Astrocyte of the cerebellum (primary cell): ENCODE measurements at regions not wholly inside any gene's neighbourhood (a gene's known extent, or its start where the extent isn't known, plus 50 kb on each side); places are given as distances from the start of the nearest gene placed in this dataset.

Experiments used
- DNase-seq: peaks from one replicate; pipeline ENCODE4 v3.0.0-alpha.2; 2011; ENCODE audit warnings: low read depth
- H3K4me3 ChIP-seq: 2 replicates; pipeline ENCODE4 v1.5.1; 2011; ENCODE audit warnings: mild to moderate bottlenecking, low read depth, low read length, moderate library complexity
- in situ Hi-C: cut with HindIII; loops from 2 replicates; pipeline ENCODE4 v1.10.0; 2017; ENCODE audit warnings: low sequenced_read_pairs
- TF ChIP-seq, protein P1 (sequence below): IDR thresholded peaks from 2 replicates; pipeline ENCODE4 v1.5.1; 2012; ENCODE audit warnings: low read length, low read depth, moderate library complexity, mild to moderate bottlenecking; ENCODE audit errors: missing control alignments

- H3K4me3 ChIP-seq = no peak overlapping the region
- TF ChIP-seq, protein P1, sequence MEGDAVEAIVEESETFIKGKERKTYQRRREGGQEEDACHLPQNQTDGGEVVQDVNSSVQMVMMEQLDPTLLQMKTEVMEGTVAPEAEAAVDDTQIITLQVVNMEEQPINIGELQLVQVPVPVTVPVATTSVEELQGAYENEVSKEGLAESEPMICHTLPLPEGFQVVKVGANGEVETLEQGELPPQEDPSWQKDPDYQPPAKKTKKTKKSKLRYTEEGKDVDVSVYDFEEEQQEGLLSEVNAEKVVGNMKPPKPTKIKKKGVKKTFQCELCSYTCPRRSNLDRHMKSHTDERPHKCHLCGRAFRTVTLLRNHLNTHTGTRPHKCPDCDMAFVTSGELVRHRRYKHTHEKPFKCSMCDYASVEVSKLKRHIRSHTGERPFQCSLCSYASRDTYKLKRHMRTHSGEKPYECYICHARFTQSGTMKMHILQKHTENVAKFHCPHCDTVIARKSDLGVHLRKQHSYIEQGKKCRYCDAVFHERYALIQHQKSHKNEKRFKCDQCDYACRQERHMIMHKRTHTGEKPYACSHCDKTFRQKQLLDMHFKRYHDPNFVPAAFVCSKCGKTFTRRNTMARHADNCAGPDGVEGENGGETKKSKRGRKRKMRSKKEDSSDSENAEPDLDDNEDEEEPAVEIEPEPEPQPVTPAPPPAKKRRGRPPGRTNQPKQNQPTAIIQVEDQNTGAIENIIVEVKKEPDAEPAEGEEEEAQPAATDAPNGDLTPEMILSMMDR = no peak
- in situ Hi-C loops = no loop called here
- no peak for DNase-seq
These were observed 112.7 kb upstream of the JUN start for GRCh38 chr1:58896246-58897183.

DNA sequence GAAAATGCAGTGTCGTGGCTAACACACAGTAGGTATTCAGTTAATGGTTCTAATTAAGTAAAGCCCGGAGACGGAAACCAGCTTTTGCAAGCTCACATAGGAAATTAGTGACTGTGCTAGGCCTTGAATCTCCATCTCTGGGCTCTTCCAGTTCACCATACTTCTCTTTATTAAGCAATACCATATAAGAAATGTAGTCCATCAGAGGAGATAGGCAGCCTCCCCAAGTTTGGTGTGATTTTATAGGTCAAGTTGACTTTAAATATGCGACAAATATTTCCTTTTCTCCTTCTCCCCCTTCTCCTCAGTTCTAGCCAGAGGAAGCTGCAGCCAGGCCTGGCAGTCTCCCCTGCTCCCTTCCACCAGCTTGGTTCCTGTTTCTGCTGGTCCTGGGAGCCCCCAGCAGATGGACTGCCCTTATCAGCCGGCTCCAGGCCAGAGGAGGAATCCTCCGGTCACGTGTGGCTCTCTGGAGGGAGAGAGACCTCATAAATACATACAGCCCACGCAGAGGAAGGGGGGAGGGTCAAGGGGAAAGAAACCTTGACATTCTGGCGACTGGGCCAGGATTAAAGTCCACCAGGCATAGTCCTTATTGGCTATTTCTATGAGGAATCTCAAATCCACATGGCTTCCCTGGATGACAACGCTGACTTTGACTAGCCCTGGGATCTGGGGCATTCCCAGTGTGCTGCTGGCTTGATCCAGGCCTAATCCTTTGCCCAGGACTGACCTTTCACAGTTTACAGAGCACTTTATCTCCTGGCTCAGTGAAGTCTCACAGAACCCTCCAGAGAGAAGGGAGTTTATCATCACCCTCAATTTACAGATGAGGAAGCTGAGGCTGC lies 115.1 kb upstream of the JUN start:
- in situ Hi-C loops = no loop called here
- H3K4me3 ChIP-seq = no peak overlapping the region
- TF ChIP-seq, protein P1 = no peak
- DNase-seq = no peak

- in situ Hi-C loops = no loop called here
- DNase-seq = no peak
- TF ChIP-seq, protein P1 = no peak
- H3K4me3 ChIP-seq = no peak overlapping the region
These were observed 115.9 kb upstream of the JUN start for GRCh38 chr1:58899587-58900271.

DNA sequence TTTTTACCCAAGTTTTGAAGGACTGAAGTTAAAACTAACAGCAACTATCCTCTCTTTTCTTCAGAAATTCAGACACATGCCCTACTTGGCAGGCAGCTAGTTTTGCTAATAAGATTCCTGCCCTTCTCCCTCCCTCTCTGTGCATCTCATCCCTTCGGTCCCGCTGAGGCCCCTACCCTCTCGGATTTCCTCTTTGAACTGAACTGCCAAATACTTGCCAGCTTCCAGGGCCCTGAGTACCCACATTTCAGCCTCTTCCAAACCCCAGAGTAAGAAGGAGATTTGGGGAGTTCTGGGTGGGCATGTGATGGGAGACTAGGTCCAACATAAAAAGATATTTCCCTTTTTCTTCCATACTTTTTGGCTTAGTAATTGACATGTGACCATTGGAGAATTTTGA lies 116.5 kb upstream of the JUN start:
- no peak overlapping the region for H3K4me3 ChIP-seq
- in situ Hi-C loops = no loop called here
- no peak for DNase-seq
- TF ChIP-seq, protein P1 = no peak

- H3K4me3 ChIP-seq = no peak overlapping the region
- in situ Hi-C loops = no loop called here
- TF ChIP-seq, protein P1 = no peak
- DNase-seq = no peak
These were observed 117.2 kb upstream of the JUN start for GRCh38 chr1:58901008-58901407.
